Fibroblast of the aortic adventitia (primary cell): ENCODE measurements at regions not wholly inside any gene's neighbourhood (a gene's known extent, or its start where the extent isn't known, plus 50 kb on each side); places are given as distances from the start of the nearest gene placed in this dataset.

ENCODE experiments used
- DNase-seq: peaks from one replicate; pipeline ENCODE4 v3.0.0-alpha.2; 2010; ENCODE audit warnings: low read depth
- H3K4me3 ChIP-seq: 2 replicates; pipeline ENCODE4 v1.5.1; 2011; ENCODE audit warnings: low read depth, mild to moderate bottlenecking, control low read depth, low read length, moderate library complexity
- CTCF ChIP-seq: IDR thresholded peaks from 2 replicates; pipeline ENCODE4 v1.5.1; 2011; ENCODE audit warnings: mild to moderate bottlenecking, low read length, control low read depth, inconsistent platforms; ENCODE audit not compliant: insufficient read depth

- DNase-seq, result no peak
- no peak for TF ChIP-seq CTCF
- H3K4me3 ChIP-seq, result no peak overlapping the region
Observed at GRCh38 chr1:4553761-4554160, 100.6 kb upstream of the AJAP1 start.

- no peak overlapping the region for H3K4me3 ChIP-seq
- no peak for DNase-seq
- no peak for TF ChIP-seq CTCF
Observed at GRCh38 chr1:4554271-4554865, 100.0 kb upstream of the AJAP1 start.

DNA sequence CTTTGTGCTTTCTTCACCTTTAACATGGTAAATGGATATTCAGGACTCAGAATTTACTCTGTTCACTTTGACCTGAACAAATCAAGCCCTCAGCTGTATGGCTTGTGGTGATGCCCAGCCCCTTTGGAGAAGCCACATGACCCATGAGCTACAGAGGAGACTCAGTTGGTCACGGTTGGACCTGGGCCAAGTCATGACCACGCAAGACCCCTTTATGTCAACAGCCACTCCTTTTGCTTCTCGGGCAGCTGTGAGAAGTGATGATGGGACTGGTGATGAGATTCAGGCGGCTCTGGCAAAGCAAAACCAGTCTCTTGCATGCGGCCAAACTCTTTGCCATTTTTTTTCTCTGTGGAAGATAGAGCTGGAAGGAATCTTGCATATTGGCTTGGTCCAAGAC lies 96.5 kb upstream of the AJAP1 start:
- TF ChIP-seq CTCF, result no peak
- no peak overlapping the region for H3K4me3 ChIP-seq
- DNase-seq, result no peak

GRCh38 chr1:4561205-4561604 lies 93.2 kb upstream of the AJAP1 start:
- TF ChIP-seq CTCF, result no peak
- no peak overlapping the region for H3K4me3 ChIP-seq
- DNase-seq, result no peak

- no peak for TF ChIP-seq CTCF
- H3K4me3 ChIP-seq, result no peak overlapping the region
- no peak for DNase-seq
Observed at GRCh38 chr1:4562321-4562720, 92.1 kb upstream of the AJAP1 start.

DNA sequence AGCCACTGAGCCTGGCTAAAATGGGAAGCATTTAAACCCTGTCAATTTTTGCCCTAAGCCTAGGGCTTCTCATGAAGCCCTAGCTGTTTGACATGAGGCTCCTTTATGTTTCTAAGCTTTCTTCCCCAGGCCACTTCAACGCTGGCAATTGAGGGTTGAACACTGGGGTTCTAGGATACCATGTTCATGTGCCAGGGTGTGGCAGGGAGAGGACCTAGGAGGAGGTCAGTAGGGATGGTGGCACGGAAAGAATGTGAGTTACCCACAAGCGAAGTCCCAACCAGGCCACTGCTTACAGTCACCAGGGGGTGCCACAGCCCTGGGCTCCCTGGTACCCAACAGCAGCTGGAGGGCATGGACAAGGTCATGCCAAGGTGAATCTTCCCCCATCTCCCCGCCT lies 90.8 kb upstream of the AJAP1 start:
- DNase-seq, result no peak
- TF ChIP-seq CTCF, result no peak
- no peak overlapping the region for H3K4me3 ChIP-seq

DNA sequence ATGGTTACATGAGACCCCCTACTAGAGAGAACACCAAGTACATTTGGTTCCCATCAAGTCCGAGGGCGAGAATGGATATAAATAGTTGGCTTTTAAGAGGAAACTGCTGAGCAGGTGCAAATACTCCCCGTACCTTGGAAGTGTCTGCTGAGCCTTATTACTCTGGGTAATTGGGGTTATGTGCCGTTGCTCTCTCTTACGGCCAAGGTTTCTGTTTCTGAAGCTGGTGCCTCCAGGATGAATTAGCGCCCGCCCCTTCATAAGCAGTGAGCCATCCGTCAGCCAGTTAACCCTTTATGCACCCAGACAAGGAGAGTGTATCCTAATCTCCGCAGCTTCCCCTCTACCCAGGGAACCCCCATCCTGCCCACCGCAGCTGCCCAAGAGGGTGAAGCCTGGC lies 90.4 kb upstream of the AJAP1 start:
- H3K4me3 ChIP-seq, result no peak overlapping the region
- no peak for DNase-seq
- TF ChIP-seq CTCF, result no peak
